Activated CD8-positive, alpha-beta memory T cell treated with anti-CD3 and anti-CD28 coated beads for 36 hours (primary cell): ENCODE measurements at regions not wholly inside any gene's neighbourhood (a gene's known extent, or its start where the extent isn't known, plus 50 kb on each side); places are given as distances from the start of the nearest gene placed in this dataset.

Experiments used
- CTCF ChIA-PET: fragments of 350-600 bp; sonication (Branson Sonifier 250); formaldehyde crosslinking; loops from one replicate; lab custom pipeline; 2021; ENCODE audit warnings: antibody characterized with exemption; lab: Charles Lee
- POLR2A ChIA-PET: fragments of 350-600 bp; sonication (Branson Sonifier 250); formaldehyde crosslinking; loops from one replicate; lab custom pipeline; 2021; ENCODE audit warnings: antibody characterized with exemption; lab: Charles Lee

GRCh38 chr2:7205151-7205830 is 288.1 kb downstream of the RNF144A start:
- POLR2A ChIA-PET = no interaction called here

GRCh38 chr2:7206111-7206810 is 289.0 kb downstream of the RNF144A start:
- POLR2A ChIA-PET = no interaction called here
- CTCF ChIA-PET = interaction anchor here (0.7 to 1.7 kb wide), 2 partner anchors 109 to 297 kb away, joined by 3 read pairs; no protein-coding TSS in a partner anchor

More at GRCh38 chr2:7205151-7205830, 288.1 kb downstream of the RNF144A start:
- CTCF ChIA-PET = interaction anchor here (0.7 to 1.7 kb wide), 2 partner anchors 108 to 298 kb away, joined by 3 read pairs; no protein-coding TSS in a partner anchor

- ChIA-PET POLR2A (no interaction called here), CTCF (no interaction called here)
Measured at GRCh38 chr2:7207631-7208030, 290.4 kb downstream of the RNF144A start.

GRCh38 chr2:7209757-7210555 is 292.7 kb downstream of the RNF144A start:
- ChIA-PET CTCF (no interaction called here), POLR2A (no interaction called here)

GRCh38 chr2:7210712-7211111 is 293.5 kb downstream of the RNF144A start:
- ChIA-PET POLR2A (no interaction called here), CTCF (no interaction called here)

GRCh38 chr2:7225848-7226247 is 308.6 kb downstream of the RNF144A start:
- ChIA-PET POLR2A (no interaction called here), CTCF (no interaction called here)

GRCh38 chr2:7226501-7226900 is 309.3 kb downstream of the RNF144A start:
- CTCF ChIA-PET = no interaction called here

GRCh38 chr2:7233126-7233525 is 315.9 kb downstream of the RNF144A start:
- POLR2A ChIA-PET = no interaction called here
- CTCF ChIA-PET = no interaction called here

More at GRCh38 chr2:7226501-7226900, 309.3 kb downstream of the RNF144A start:
- POLR2A ChIA-PET = no interaction called here

GRCh38 chr2:7237466-7237865 is 320.3 kb downstream of the RNF144A start:
- ChIA-PET CTCF (no interaction called here), POLR2A (no interaction called here)

GRCh38 chr2:7239078-7239477 is 321.9 kb downstream of the RNF144A start:
- ChIA-PET POLR2A (no interaction called here), CTCF (no interaction called here)

- ChIA-PET CTCF (no interaction called here), POLR2A (no interaction called here)
Measured at GRCh38 chr2:7241041-7241745, 324.0 kb downstream of the RNF144A start.

- CTCF ChIA-PET = no interaction called here
- POLR2A ChIA-PET = no interaction called here
Measured at GRCh38 chr2:7242189-7242867, 325.1 kb downstream of the RNF144A start.

- ChIA-PET POLR2A (no interaction called here), CTCF (no interaction called here)
Measured at GRCh38 chr2:7243276-7243675, 326.1 kb downstream of the RNF144A start.

GRCh38 chr2:7256377-7256776 is 339.2 kb downstream of the RNF144A start:
- CTCF ChIA-PET = no interaction called here
- POLR2A ChIA-PET = no interaction called here

GRCh38 chr2:7262727-7263126 is 345.5 kb downstream of the RNF144A start:
- POLR2A ChIA-PET = no interaction called here
- CTCF ChIA-PET = no interaction called here

GRCh38 chr2:7264791-7265190 is 347.6 kb downstream of the RNF144A start:
- CTCF ChIA-PET = no interaction called here
- POLR2A ChIA-PET = no interaction called here

- CTCF ChIA-PET = no interaction called here
- POLR2A ChIA-PET = no interaction called here
Measured at GRCh38 chr2:7265286-7265685, 348.1 kb downstream of the RNF144A start.

GRCh38 chr2:7269106-7269643 is 352.0 kb downstream of the RNF144A start:
- POLR2A ChIA-PET = no interaction called here
- CTCF ChIA-PET = no interaction called here

- ChIA-PET POLR2A (no interaction called here), CTCF (no interaction called here)
Measured at GRCh38 chr2:7270011-7270431, 352.8 kb downstream of the RNF144A start.
